SK-N-SH treated with all-trans-retinoic acid at 6 μM for 48 hours (cell line): ENCODE measurements at regions not wholly inside any gene's neighbourhood (a gene's known extent, or its start where the extent isn't known, plus 50 kb on each side); places are given as distances from the start of the nearest gene placed in this dataset.

Experiments used
- ATAC-seq: fragments of 200-7000 bp; cut with Tn5 transposase; 3 replicates; pipeline ENCODE4 v1.9.1; 2020; ENCODE audit warnings: mild to moderate bottlenecking, moderate library complexity
- CSRNP3 ChIP-seq: fragments of 250-450 bp; sonication (Bioruptor Pico); IDR thresholded peaks from 2 replicates; pipeline ENCODE4 v1.5.1; 2021; ENCODE audit warnings: mild to moderate bottlenecking, moderate library complexity
- ESRRG ChIP-seq: fragments of 250-450 bp; sonication (Bioruptor Pico); IDR thresholded peaks from 2 replicates; pipeline ENCODE4 v1.6.1; 2021; ENCODE audit warnings: mild to moderate bottlenecking
- GLIS3 ChIP-seq: fragments of 250-450 bp; sonication (Bioruptor Pico); IDR thresholded peaks from 2 replicates; pipeline ENCODE4 v1.5.0; 2020; ENCODE audit warnings: mild to moderate bottlenecking, moderate library complexity
- ISL1 ChIP-seq: fragments of 250-450 bp; sonication (Bioruptor Pico); IDR thresholded peaks from 2 replicates; pipeline ENCODE4 v2.1.2; 2022; ENCODE audit warnings: mild to moderate bottlenecking, moderate library complexity
- OSR1 ChIP-seq: fragments of 250-450 bp; sonication (Bioruptor Pico); IDR thresholded peaks from 2 replicates; pipeline ENCODE4 v1.8.0; 2022; ENCODE audit warnings: moderate library complexity, mild to moderate bottlenecking, inconsistent platforms
- PATZ1 ChIP-seq: fragments of 250-450 bp; sonication (Bioruptor Pico); IDR thresholded peaks from 2 replicates; pipeline ENCODE4 v1.8.0; 2020; ENCODE audit warnings: mild to moderate bottlenecking, moderate library complexity, borderline replicate concordance
- POU6F1 ChIP-seq: fragments of 250-450 bp; sonication (Bioruptor Pico); IDR thresholded peaks from 2 replicates; pipeline ENCODE4 v1.8.0; 2021; ENCODE audit warnings: low read depth, mild to moderate bottlenecking, moderate library complexity, borderline replicate concordance
- PPARA ChIP-seq: fragments of 250-450 bp; sonication (Bioruptor Pico); IDR thresholded peaks from 2 replicates; pipeline ENCODE4 v1.5.0; 2020; ENCODE audit warnings: mild to moderate bottlenecking, borderline replicate concordance
- RARB ChIP-seq: fragments of 250-450 bp; sonication (Bioruptor Pico); IDR thresholded peaks from 2 replicates; pipeline ENCODE4 v1.8.0; 2021; ENCODE audit warnings: mild to moderate bottlenecking, moderate library complexity
- SNAI2 ChIP-seq: fragments of 250-450 bp; sonication (Bioruptor Pico); IDR thresholded peaks from 2 replicates; pipeline ENCODE4 v1.5.0; 2020; ENCODE audit warnings: mild to moderate bottlenecking, moderate library complexity
- TCF4 ChIP-seq: fragments of 250-450 bp; sonication (Bioruptor Pico); IDR thresholded peaks from 2 replicates; pipeline ENCODE4 v1.8.0; 2021; ENCODE audit warnings: mild to moderate bottlenecking, moderate library complexity, borderline replicate concordance
- TSHZ2 ChIP-seq: fragments of 250-450 bp; sonication (Bioruptor Pico); IDR thresholded peaks from 2 replicates; pipeline ENCODE4 v1.5.0; 2020; ENCODE audit warnings: mild to moderate bottlenecking, moderate library complexity
- ZC3H10 ChIP-seq: fragments of 250-450 bp; sonication (Bioruptor Pico); IDR thresholded peaks from 2 replicates; pipeline ENCODE4 v1.5.1; 2021; ENCODE audit warnings: mild to moderate bottlenecking, moderate library complexity
- ZFP3 ChIP-seq: fragments of 250-450 bp; sonication (Bioruptor Pico); IDR thresholded peaks from 2 replicates; pipeline ENCODE4 v1.5.0; 2020; ENCODE audit warnings: mild to moderate bottlenecking, moderate library complexity
- ZFP30 ChIP-seq: fragments of 450-650 bp; formaldehyde crosslinking; IDR thresholded peaks from 2 replicates; pipeline ENCODE4 v1.5.0; 2022; ENCODE audit warnings: mild to moderate bottlenecking, moderate library complexity
- ZNF565 ChIP-seq: fragments of 450-650 bp; formaldehyde crosslinking; conservative IDR thresholded peaks from 2 replicates; pipeline ENCODE4 v1.5.0; 2020; ENCODE audit warnings: low read depth, mild to moderate bottlenecking, moderate library complexity
- ZNF70 ChIP-seq: fragments of 450-650 bp; formaldehyde crosslinking; IDR thresholded peaks from 2 replicates; pipeline ENCODE4 v1.5.0; 2020; ENCODE audit warnings: mild to moderate bottlenecking, moderate library complexity
- ZNF8 ChIP-seq: fragments of 450-650 bp; formaldehyde crosslinking; IDR thresholded peaks from 2 replicates; pipeline ENCODE4 v1.5.0; 2020; ENCODE audit warnings: mild to moderate bottlenecking, moderate library complexity
- TF ChIP-seq, protein P1 (sequence below): fragments of 250-450 bp; sonication (Bioruptor Pico); IDR thresholded peaks from 2 replicates; pipeline ENCODE4 v1.5.1; 2020; ENCODE audit warnings: low read depth, mild to moderate bottlenecking, moderate library complexity

GRCh38 chr1:228884196-228884595, 148.9 kb downstream of the RHOU start:
- no peak for ATAC-seq
- no peak for TF ChIP-seq ZFP3 (CRISPR knock-in tag)
- TF ChIP-seq, protein P1, sequence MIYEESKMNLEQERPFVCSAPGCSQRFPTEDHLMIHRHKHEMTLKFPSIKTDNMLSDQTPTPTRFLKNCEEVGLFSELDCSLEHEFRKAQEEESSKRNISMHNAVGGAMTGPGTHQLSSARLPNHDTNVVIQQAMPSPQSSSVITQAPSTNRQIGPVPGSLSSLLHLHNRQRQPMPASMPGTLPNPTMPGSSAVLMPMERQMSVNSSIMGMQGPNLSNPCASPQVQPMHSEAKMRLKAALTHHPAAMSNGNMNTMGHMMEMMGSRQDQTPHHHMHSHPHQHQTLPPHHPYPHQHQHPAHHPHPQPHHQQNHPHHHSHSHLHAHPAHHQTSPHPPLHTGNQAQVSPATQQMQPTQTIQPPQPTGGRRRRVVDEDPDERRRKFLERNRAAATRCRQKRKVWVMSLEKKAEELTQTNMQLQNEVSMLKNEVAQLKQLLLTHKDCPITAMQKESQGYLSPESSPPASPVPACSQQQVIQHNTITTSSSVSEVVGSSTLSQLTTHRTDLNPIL (CRISPR knock-in tag): no peak
- no peak for TF ChIP-seq ISL1 (CRISPR knock-in tag)
- TF ChIP-seq OSR1 (CRISPR knock-in tag): no peak
- TF ChIP-seq PPARA (CRISPR knock-in tag): no peak

DNA sequence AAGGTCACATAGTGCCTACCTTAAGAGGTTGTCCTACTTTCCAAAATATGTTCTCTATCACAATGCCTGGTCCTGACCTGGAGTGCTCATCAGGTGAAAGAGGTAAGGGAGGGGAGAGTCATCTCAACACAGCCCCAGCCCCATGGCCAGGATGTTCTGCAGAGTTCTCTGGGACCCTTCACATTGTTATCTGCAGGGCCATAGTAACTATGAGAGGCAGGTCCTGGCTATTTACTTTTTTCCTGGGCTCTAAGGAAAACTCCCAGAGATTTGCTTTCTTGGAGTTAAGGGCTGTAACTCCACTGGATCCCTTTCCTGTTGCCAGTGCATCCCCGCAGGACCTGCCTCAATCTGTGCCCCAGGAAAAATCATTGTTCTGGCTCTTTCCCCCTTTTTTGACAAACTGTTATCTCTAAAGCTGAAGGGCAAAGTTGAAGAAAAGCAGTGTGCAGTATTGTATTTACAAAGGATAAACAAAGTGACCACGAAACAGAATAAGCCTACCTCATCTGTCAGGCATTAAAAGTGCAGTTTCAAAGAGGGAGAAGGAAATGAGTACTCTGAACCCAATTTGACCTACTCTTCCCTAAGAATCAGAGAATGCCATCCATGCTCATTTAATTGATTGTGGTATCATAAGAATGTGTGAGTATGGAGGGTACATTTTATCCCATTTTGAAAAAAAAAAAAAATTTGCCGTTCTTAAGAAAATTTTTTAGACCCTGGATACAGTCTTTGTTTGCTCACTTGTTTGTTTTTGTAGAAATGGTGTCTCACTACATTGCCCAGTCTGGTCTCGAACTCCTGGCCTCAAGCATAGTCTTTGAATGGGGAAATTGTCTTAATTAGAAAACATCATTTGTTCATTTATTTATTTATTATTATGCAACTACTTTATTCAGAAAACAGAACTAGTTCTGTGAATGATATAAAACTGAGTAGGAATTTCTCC, 149.6 kb downstream of the RHOU start:
- no peak for TF ChIP-seq POU6F1 (CRISPR knock-in tag)
- TF ChIP-seq, protein P1 (CRISPR knock-in tag): no peak
- no peak for TF ChIP-seq ZC3H10 (CRISPR knock-in tag)
- peak; percentile 64 for TF ChIP-seq ISL1 (CRISPR knock-in tag)
- peak; percentile 43 for ATAC-seq

- TF ChIP-seq ZFP30 (CRISPR knock-in tag) (no peak), ZNF565 (CRISPR knock-in tag) (no peak)
- no peak for ATAC-seq
Measured at GRCh38 chr1:228885845-228886244, 150.6 kb downstream of the RHOU start.

- no peak for ATAC-seq
- TF ChIP-seq ZNF8 (CRISPR knock-in tag) (no peak), ESRRG (no peak), GLIS3 (CRISPR knock-in tag) (no peak), SNAI2 (CRISPR knock-in tag) (no peak), PPARA (CRISPR knock-in tag) (no peak), OSR1 (CRISPR knock-in tag) (no peak), ZNF70 (CRISPR knock-in tag) (no peak), PATZ1 (no peak), POU6F1 (CRISPR knock-in tag) (no peak), ZNF565 (CRISPR knock-in tag) (no peak), CSRNP3 (CRISPR knock-in tag) (no peak), RARB (CRISPR knock-in tag) (no peak), ZFP3 (CRISPR knock-in tag) (no peak), TCF4 (no peak), ISL1 (CRISPR knock-in tag) (no peak), TSHZ2 (CRISPR knock-in tag) (no peak), ZC3H10 (CRISPR knock-in tag) (no peak), ZFP30 (CRISPR knock-in tag) (no peak)
- TF ChIP-seq, protein P1 (CRISPR knock-in tag): no peak
Measured at GRCh38 chr1:228887101-228887500, 151.8 kb downstream of the RHOU start.
